PFSK-1 (cell line): ENCODE measurements at regions not wholly inside any gene's neighbourhood (a gene's known extent, or its start where the extent isn't known, plus 50 kb on each side); places are given as distances from the start of the nearest gene placed in this dataset.

ENCODE experiments used
- FOXP2 ChIP-seq: optimal IDR thresholded peaks from 2 replicates; pipeline ENCODE3; 2011; ENCODE audit warnings: borderline replicate concordance, control low read depth, inconsistent platforms; ENCODE audit not compliant: insufficient read depth; ENCODE audit errors: extremely low read length, extremely low read depth
- POLR2AphosphoS5 ChIP-seq: IDR thresholded peaks from 2 replicates; pipeline ENCODE4 v1.6.1; 2012; ENCODE audit warnings: low read depth, mild to moderate bottlenecking, control low read depth, low read length, moderate library complexity
- SIN3A ChIP-seq: IDR thresholded peaks from 2 replicates; pipeline ENCODE4 v1.6.1; 2012; ENCODE audit warnings: mild to moderate bottlenecking, low read length, moderate library complexity, borderline replicate concordance; ENCODE audit not compliant: insufficient read depth
- TAF1 ChIP-seq: IDR thresholded peaks from 2 replicates; pipeline ENCODE4 v1.6.1; 2012; ENCODE audit warnings: low read length, control low read depth, borderline replicate concordance; ENCODE audit not compliant: insufficient read depth

DNA sequence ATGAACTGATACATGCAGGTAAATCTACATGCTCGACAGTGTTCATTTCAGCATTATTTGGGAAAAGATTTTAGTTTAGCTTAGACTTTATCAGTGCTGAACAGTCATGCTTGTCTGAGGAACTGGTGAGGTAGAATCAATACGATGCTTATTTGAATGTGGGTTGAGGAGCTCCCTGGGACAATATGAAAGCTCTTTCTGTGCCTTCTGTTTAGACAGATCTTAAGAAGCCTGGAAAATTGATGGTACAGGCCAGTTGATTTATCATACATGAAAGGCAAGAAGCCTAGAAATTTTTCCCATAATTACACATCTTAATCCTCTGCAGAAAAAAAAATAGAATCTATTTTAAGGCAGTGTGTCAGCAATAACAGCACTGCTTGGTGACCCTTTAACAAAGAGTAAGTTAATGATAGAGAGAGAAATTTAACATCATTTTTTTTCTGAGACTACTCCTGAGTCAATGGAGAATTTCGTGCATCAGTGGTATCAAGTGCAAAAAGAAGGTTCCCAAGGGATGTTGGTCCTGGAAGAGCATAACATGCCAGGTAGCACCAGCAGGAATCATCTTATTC lies 252.2 kb upstream of the CDH20 start:
- TF ChIP-seq SIN3A (no peak), POLR2AphosphoS5 (no peak), TAF1 (no peak), FOXP2 (no peak)
